GM19463 (cell line): ENCODE measurements at regions not wholly inside any gene's neighbourhood (a gene's known extent, or its start where the extent isn't known, plus 50 kb on each side); places are given as distances from the start of the nearest gene placed in this dataset.

Experiments
- ATAC-seq: cut with Tn5 transposase; IDR thresholded peaks from one replicate; pipeline ENCODE4 v1.9.1; 2021; ENCODE audit warnings: mild to moderate bottlenecking, moderate library complexity; ENCODE audit not compliant: unreplicated experiment

DNA sequence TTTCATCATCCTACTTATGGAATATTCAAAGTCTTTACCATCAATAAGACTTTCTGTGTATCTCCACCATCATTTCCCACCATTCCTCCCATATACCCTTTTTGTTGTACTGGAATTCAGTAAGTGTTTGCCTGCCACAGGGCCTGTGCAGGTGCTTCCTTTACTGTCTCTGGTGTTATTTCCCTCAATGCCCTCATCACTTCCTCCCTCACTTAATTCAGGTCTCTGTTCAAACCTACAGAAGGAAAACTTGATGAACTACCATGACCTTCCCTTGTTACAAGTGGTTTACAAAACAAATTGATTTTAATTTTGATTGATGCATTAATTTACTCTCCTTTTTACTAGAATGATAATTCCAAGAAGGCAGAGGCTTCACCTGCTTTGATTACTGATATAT, 159.5 kb upstream of the FAT4 start:
- no peak for ATAC-seq

GRCh38 chr4:125140966-125141495, 173.7 kb upstream of the FAT4 start:
- no peak for ATAC-seq

GRCh38 chr4:125135652-125136051, 179.1 kb upstream of the FAT4 start:
- no peak for ATAC-seq

GRCh38 chr4:125132729-125133128, 182.0 kb upstream of the FAT4 start:
- ATAC-seq = no peak

DNA sequence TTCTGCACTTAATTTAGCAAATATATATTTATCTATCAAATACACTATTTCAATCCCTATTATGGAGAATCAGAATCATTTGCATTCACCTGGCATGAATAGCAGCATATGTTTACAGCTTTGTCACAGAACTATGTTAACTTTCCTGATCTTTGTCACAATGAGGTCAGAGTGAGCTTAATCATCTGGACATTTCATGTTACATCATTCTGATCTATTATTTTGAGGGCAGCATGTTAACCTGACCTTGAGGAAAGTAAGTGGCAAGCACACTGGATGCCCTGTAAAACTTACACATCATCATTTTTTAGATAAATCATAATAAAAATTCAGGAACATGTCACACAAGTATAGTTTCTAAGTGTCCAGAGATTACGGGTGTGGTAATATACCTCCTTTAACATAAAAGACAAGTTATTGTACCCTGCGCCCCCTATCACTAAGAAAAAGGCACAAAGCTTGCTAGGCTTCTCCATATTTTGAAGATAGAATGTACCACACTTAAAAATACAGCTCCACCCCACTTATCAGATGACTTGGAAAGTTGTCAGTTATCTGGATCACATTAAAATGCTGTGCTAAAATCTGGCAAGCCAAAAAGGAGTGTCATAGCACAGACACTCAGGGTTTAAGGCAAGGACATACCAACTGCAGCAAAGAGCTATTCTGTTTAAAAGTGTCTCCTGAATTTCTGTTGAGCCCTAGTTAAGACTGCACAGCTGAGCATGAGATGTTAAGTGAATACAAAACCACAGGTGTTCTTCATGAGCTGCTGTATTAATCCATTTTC, 182.7 kb upstream of the FAT4 start:
- ATAC-seq = no peak

- ATAC-seq = no peak
Observed at GRCh38 chr4:125125276-125125675, 189.5 kb upstream of the FAT4 start.

- no peak for ATAC-seq
Observed at GRCh38 chr4:125123570-125124109, 191.1 kb upstream of the FAT4 start.

- no peak for ATAC-seq
Observed at GRCh38 chr4:125121581-125121980, 193.2 kb upstream of the FAT4 start.

DNA sequence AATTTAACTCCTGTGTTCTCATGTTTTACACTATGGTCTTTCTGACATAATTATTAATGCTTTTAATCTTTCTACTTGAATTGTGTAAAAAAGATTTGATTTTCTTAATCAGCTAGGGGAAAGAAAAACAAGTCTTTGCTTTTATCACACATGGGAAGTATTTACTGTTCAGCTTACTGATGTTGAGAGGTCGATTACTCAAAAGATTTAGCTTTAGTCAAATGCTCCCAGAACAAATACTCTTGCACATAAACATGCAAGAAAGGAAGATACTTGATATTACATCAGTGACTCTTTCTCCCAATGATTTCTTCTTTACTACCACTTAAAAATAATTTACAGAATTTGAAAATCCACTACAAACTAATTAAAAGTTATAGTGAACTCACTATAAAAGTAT, 198.3 kb upstream of the FAT4 start:
- no peak for ATAC-seq

DNA sequence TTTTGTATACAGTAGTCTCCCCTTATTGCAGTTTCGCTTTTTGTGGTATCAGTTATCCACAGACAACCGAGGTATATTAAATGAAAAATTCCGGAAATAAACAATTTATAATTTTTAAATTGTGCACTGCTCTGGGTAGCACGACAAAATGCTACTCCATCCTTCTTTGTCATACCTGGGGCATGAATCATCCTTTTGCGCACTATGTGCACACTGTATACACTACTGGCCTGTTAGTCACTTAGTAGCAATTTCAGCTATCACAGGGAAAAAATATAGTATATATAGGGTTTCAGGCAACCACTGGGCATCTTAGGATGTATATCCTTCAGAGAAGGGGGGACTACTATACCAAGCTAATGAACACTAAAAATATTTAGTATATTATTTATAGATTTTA, 198.8 kb upstream of the FAT4 start:
- ATAC-seq = no peak

- no peak for ATAC-seq
Observed at GRCh38 chr4:125115476-125115875, 199.3 kb upstream of the FAT4 start.

DNA sequence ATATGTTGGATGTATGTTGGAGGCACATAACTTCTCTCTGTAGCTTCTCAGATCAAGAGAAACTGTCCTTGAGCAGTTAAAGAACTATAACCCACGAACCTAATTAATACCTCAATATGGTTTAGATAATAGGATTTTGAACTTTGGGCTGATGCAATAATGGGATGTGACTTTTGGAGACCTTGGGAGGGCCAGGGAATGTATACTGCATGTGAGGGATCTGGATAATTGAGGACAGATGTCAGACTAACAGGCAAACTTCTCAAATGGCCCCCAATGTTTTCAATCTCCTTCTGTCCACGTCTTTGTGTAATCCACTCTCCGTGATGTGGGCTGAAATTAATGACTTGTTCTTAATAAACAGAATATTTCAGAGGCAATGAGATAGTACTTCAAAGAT, 202.2 kb upstream of the FAT4 start:
- no peak for ATAC-seq

DNA sequence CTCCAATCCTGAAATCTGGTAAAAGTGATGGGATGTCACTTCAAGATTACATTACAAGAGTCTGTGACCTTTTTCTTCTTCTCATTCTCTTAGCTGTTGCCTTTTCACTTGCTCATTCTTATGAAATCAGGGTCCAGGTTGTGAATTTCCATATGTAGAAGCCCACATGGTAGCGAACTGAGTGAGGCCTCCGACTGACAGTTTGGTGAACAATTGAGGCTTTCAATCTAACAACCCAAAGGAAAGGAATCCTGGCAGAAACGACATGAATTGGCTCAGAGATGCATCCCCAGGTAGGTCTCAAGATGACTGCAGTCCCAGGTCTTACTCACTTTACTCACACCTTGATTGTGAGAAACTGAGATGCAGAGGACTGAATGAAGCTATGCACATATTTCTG, 203.4 kb upstream of the FAT4 start:
- ATAC-seq = no peak

GRCh38 chr4:125105561-125105960, 209.2 kb upstream of the FAT4 start:
- no peak for ATAC-seq

GRCh38 chr4:125104616-125105015, 210.1 kb upstream of the FAT4 start:
- ATAC-seq = no peak

DNA sequence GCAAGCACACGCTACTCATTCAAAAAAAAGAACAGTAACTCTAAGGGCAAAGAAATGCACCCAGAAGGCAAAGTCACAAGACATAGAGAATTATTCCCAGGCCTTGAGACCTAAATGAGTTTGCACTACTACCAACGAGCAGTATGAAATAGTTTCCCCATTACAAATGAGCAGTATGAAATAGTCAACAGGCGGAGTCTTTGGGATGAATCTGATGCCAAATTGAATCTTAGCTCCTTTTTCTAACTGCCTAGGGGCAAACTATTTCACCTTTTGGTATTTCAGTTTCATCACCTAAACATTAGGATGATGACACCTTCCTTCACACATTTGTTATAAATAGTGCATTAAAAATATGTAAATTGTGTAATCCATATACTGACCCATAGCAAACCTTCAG, 213.0 kb upstream of the FAT4 start:
- ATAC-seq = no peak

GRCh38 chr4:125097729-125098128, 217.0 kb upstream of the FAT4 start:
- no peak for ATAC-seq

GRCh38 chr4:125096662-125097061, 218.1 kb upstream of the FAT4 start:
- no peak for ATAC-seq

DNA sequence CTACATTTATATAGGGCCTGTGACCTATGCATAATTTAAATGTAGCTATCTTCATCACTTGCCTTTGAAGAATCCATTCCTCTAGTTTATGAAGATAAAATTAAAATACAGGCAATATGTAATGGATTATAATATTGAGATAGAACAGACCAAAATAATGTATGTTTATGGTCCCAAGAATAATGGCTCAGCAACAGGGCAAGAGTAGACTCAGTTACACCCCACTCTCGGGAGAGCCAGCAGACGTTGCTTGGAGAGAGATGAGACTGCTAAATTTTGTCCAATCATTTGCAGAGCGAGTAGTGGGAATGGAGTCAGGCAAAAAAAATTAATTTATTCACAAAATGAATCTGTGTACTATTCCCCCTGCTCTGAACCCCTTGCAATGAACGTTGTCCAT, 223.2 kb upstream of the FAT4 start:
- ATAC-seq = no peak

GRCh38 chr4:125091101-125091500, 223.7 kb upstream of the FAT4 start:
- no peak for ATAC-seq

- no peak for ATAC-seq
Observed at GRCh38 chr4:125084608-125085007, 230.1 kb upstream of the FAT4 start.

DNA sequence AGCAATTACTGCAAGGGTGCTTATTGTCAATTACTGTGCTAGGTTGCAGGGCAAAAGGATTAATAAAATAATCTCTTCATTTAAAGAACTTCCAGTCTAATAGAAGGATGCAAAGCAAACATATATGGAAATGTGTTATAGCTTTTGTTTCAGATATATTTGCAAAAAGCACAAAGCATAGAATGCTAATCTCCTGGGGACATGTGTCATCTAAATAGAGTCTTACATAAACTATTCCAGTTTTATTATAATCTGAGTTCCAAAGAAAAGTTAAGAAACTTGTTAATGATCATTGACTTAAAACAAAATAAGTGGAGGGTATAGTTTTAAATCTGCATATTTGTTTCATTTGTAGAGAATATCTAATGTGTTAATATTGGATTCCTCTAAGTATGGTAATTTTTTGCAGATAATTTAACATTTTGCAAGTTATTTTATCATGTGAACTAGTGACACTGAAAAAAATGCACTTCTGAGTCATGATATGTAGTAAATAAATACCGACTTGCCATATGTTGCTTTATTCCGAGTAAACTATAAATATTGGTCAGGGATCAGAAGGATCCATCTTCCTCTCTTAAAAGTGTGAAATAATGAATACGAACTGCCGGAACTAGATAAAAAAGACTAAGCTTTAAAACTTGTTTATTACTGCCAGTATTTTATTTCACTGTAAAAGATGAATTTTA, 231.9 kb upstream of the FAT4 start:
- no peak for ATAC-seq
